ENCODE measurements at regions not wholly inside any gene's neighbourhood (a gene's known extent, or its start where the extent isn't known, plus 50 kb on each side); places are given as distances from the start of the nearest gene placed in this dataset.

DNA sequence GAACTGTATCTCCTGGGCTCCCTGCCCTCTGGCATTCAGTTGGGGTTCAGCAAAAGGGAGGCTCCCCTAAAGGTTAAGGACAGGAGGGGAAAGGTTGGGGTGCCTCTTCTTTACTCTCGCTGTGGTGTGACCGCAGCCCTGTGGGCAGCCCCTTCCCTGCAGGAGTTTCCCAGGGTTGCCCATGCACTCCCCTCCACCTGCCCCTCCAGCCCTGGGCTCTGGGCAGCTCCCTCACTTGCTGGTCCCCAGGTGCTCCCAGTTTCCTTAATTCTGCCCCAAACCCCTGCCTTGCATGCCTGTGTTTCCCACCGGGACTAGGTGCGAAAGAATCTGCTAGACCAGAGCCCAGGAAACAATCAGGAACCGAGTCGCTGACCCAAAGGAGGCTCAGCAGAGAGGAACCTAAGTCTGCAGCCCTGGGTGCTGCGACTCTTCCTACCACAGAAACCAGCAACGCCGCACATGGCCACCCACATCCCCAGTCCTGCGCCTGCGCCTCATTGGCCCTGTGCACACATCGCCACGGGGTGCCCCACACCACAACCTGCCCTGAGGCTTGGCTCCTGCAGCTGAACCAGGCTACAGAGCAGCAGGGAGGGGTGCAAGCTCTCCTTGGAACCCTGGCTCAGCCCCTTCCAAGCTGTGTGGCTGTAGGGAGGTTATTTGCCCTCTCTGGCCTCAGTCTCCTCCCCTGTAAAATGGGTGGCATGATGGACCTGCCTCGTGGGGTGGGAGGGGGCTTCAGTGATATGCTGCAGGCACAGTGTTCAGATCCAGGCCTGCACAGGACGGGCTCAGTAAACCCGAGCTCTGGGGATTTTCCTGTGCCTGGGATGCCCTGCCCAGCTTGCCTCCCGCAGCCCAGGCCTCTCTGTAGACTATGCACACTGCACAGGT is 487.6 kb downstream of the PREX1 start:
- Histone ChIP-seq H3K27me3 (ENCODE audit: insufficient read depth, low read length) (no peaks in the 10 kb centered on the region), H4K8ac (ENCODE audit: low read depth, low read length) (no peak overlapping the region), H3K79me1 (ENCODE audit: low read length) (no peaks in the 10 kb centered on the region), H3K9me3 (ENCODE audit: insufficient read depth, low read depth, low read length) (no peaks in the 10 kb centered on the region), H3K4ac (ENCODE audit: low read depth, low read length) (no peak overlapping the region), H3K36me3 (ENCODE audit: control insufficient read depth in 1 of 2, insufficient read depth in 2 of 2, low read length in 2 of 2) (no peaks in the 10 kb centered on the region), H3K14ac (ENCODE audit: low read length) (no peak overlapping the region), H3K4me3 (ENCODE audit: low read depth, low read length) (no peak overlapping the region), H2AK5ac (ENCODE audit: low read length) (no peak overlapping the region), H4K12ac (ENCODE audit: low read depth, low read length) (no peak overlapping the region), H4K91ac (ENCODE audit: low read depth, low read length) (no peak overlapping the region), H3K4me1 (ENCODE audit: control insufficient read depth in 1 of 2, insufficient read depth in 2 of 2, low read length in 2 of 2) (peaks cover 0 to 2% of the 10 kb centered on the region in 2 experiments), H2BK120ac (ENCODE audit: insufficient read depth, low read length, poor library complexity) (no peak overlapping the region), H3K18ac (ENCODE audit: low read length) (no peak overlapping the region), H3K9ac (ENCODE audit: low read length) (no peak overlapping the region), H2BK12ac (ENCODE audit: low read length) (no peak overlapping the region), H3K23ac (ENCODE audit: low read length) (no peak overlapping the region), H3K4me2 (ENCODE audit: low read length) (no peak overlapping the region), H3K27ac (ENCODE audit: low read depth, low read length) (no peak overlapping the region), H2AFZ (ENCODE audit: insufficient read depth, low read length, poor library complexity) (no peak overlapping the region), H3K79me2 (ENCODE audit: control insufficient read depth, insufficient read depth, low read length, poor library complexity) (no peaks in the 10 kb centered on the region), H2BK5ac (ENCODE audit: low read depth, low read length, poor library complexity) (no peak overlapping the region)
- no CpG with 5 or more reads among the region's 17 CpGs for WGBS (ENCODE audit: extremely low coverage, insufficient coverage, insufficient read length)
- DNase-seq: no peak

DNA sequence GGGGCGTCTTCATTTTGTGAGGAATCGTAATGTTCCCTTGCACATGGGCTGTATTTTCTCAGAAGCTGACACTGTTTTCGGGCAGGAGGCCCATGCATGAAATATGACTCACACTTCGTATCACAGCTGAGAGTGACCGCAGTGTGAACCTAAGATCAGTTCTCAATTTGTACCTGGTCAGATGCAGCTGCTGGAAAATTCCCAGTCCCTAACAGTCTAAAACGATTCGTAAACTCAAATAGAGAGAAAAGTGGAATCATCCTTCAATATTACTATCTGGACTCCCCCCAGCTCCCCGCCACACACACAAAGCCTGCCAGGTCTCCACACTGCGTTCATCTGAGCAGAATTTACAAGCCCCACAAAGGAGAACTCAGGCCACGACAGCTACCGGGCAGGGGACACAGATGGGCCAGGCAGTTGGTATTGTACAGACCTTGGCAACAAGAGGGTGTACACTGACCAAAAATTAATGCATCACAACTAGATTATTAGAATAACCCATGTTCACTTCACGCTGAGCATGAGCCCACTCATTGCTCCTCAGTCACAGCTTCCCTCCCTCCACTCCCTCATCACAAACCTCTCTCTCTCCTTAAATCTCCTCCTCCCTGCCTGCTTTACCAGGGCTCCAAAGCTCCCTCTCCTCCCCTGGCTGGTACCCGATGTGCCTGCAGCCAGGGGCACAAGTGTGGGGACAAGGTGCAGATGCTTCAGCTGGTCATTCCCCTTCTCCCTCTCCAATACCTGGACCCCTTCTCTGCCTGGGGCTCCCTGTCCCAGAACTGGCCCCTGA is 488.4 kb downstream of the PREX1 start:
- Histone ChIP-seq H2AFZ (ENCODE audit: insufficient read depth, low read length, poor library complexity) (no peak overlapping the region), H2BK12ac (ENCODE audit: low read length) (no peak overlapping the region), H3K14ac (ENCODE audit: low read length) (no peak overlapping the region), H3K4me1 (ENCODE audit: control insufficient read depth in 1 of 2, insufficient read depth in 2 of 2, low read length in 2 of 2) (peaks cover 0 to 2% of the 10 kb centered on the region in 2 experiments), H4K8ac (ENCODE audit: low read depth, low read length) (no peak overlapping the region), H3K79me2 (ENCODE audit: control insufficient read depth, insufficient read depth, low read length, poor library complexity) (no peaks in the 10 kb centered on the region), H3K4me2 (ENCODE audit: low read length) (no peak overlapping the region), H3K9me3 (ENCODE audit: insufficient read depth, low read depth, low read length) (no peaks in the 10 kb centered on the region), H3K23ac (ENCODE audit: low read length) (no peak overlapping the region), H3K9ac (ENCODE audit: low read length) (no peak overlapping the region), H3K79me1 (ENCODE audit: low read length) (no peaks in the 10 kb centered on the region), H3K4ac (ENCODE audit: low read depth, low read length) (no peak overlapping the region), H3K27ac (ENCODE audit: low read depth, low read length) (no peak overlapping the region), H4K91ac (ENCODE audit: low read depth, low read length) (no peak overlapping the region), H3K36me3 (ENCODE audit: control insufficient read depth in 1 of 2, insufficient read depth in 2 of 2, low read length in 2 of 2) (no peaks in the 10 kb centered on the region), H2BK5ac (ENCODE audit: low read depth, low read length, poor library complexity) (no peak overlapping the region), H3K4me3 (ENCODE audit: low read depth, low read length) (no peak overlapping the region), H3K27me3 (ENCODE audit: insufficient read depth, low read length) (no peaks in the 10 kb centered on the region), H3K18ac (ENCODE audit: low read length) (no peak overlapping the region), H2AK5ac (ENCODE audit: low read length) (no peak overlapping the region), H4K12ac (ENCODE audit: low read depth, low read length) (no peak overlapping the region), H2BK120ac (ENCODE audit: insufficient read depth, low read length, poor library complexity) (no peak overlapping the region)
- no peak for DNase-seq
- no CpG with 5 or more reads among the region's 13 CpGs for WGBS (ENCODE audit: extremely low coverage, insufficient coverage, insufficient read length)

DNA sequence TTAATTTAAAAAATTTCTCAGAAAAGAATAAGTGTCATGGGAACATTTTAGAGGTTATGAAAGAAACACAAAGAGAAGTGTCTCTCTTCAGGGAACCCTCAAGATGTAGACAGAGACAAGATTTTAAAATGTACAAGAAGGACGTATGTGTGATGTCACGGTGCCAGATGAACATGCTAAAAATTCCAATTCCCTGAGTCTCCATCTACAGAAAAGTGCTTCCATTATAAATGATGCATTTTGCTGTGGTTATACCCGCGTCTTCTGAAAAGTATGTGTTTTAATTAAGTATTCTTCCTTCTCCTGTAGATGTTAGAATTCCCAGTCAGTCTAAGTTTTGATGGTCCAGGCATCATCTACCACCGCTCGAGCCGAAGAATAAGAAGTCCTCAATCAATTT is 489.1 kb downstream of the PREX1 start:
- no peaks in the 10 kb centered on the region for H3K79me1 ChIP-seq (ENCODE audit: low read length)
- H4K12ac ChIP-seq (ENCODE audit: low read depth, low read length): no peak overlapping the region
- H4K91ac ChIP-seq (ENCODE audit: low read depth, low read length): no peak overlapping the region
- no peaks in the 10 kb centered on the region for H3K79me2 ChIP-seq (ENCODE audit: control insufficient read depth, insufficient read depth, low read length, poor library complexity)
- H2AFZ ChIP-seq (ENCODE audit: insufficient read depth, low read length, poor library complexity): no peak overlapping the region
- no peaks in the 10 kb centered on the region for H3K27me3 ChIP-seq (ENCODE audit: insufficient read depth, low read length)
- H3K27ac ChIP-seq (ENCODE audit: low read depth, low read length): no peak overlapping the region
- no peak overlapping the region for H3K14ac ChIP-seq (ENCODE audit: low read length)
- H3K9me3 ChIP-seq (ENCODE audit: insufficient read depth, low read depth, low read length): no peaks in the 10 kb centered on the region
- DNase-seq: peak; percentile 16 to 46
- no peak overlapping the region for H3K18ac ChIP-seq (ENCODE audit: low read length)
- H3K36me3 ChIP-seq (ENCODE audit: control insufficient read depth in 1 of 2, insufficient read depth in 2 of 2, low read length in 2 of 2): no peaks in the 10 kb centered on the region
- H4K8ac ChIP-seq (ENCODE audit: low read depth, low read length): no peak overlapping the region
- H2BK120ac ChIP-seq (ENCODE audit: insufficient read depth, low read length, poor library complexity): no peak overlapping the region
- H3K4ac ChIP-seq (ENCODE audit: low read depth, low read length): no peak overlapping the region
- peaks cover 0 to 2% of the 10 kb centered on the region in 2 experiments for H3K4me1 ChIP-seq (ENCODE audit: control insufficient read depth in 1 of 2, insufficient read depth in 2 of 2, low read length in 2 of 2)
- no peak overlapping the region for H3K23ac ChIP-seq (ENCODE audit: low read length)
- H2BK5ac ChIP-seq (ENCODE audit: low read depth, low read length, poor library complexity): no peak overlapping the region
- no peak overlapping the region for H3K4me2 ChIP-seq (ENCODE audit: low read length)
- H2AK5ac ChIP-seq (ENCODE audit: low read length): no peak overlapping the region
- H3K4me3 ChIP-seq (ENCODE audit: low read depth, low read length): no peak overlapping the region
- H2BK12ac ChIP-seq (ENCODE audit: low read length): no peak overlapping the region
- WGBS (ENCODE audit: extremely low coverage, insufficient coverage, insufficient read length): no CpG with 5 or more reads among the region's 7 CpGs
- H3K9ac ChIP-seq (ENCODE audit: low read length): no peak overlapping the region

DNA sequence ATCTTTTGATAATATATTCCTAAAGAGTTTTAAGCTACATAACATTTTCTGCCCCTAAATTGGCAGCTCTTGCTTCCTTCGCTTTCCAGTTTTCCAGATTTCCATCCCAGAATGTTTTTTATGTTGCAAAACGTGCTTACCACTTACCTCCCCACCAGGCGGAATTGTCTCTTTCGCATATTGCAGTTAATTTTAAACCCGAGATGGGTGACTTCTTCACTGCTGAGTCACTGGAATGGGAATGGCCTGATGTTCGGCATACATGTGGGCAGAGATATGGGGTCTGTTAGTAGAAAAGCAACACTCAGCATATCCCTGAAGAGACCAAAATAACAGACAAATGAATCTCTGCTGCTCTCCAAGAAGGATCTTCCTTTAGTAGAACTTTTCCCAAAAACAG is 491.2 kb downstream of the PREX1 start:
- no peak overlapping the region for H4K8ac ChIP-seq (ENCODE audit: low read depth, low read length)

More for the DNA sequence above, 491.2 kb downstream of the PREX1 start:
- Histone ChIP-seq H3K23ac (ENCODE audit: low read length) (no peak overlapping the region), H2BK12ac (ENCODE audit: low read length) (no peak overlapping the region), H3K27ac (ENCODE audit: low read depth, low read length) (no peak overlapping the region), H3K4me3 (ENCODE audit: low read depth, low read length) (no peak overlapping the region), H3K14ac (ENCODE audit: low read length) (no peak overlapping the region), H3K9ac (ENCODE audit: low read length) (no peak overlapping the region), H3K18ac (ENCODE audit: low read length) (no peak overlapping the region), H3K4ac (ENCODE audit: low read depth, low read length) (no peak overlapping the region), H2AFZ (ENCODE audit: insufficient read depth, low read length, poor library complexity) (no peak overlapping the region), H2BK120ac (ENCODE audit: insufficient read depth, low read length, poor library complexity) (no peak overlapping the region), H3K36me3 (ENCODE audit: control insufficient read depth in 1 of 2, insufficient read depth in 2 of 2, low read length in 2 of 2) (no peaks in the 10 kb centered on the region), H3K4me2 (ENCODE audit: low read length) (no peak overlapping the region), H3K9me3 (ENCODE audit: insufficient read depth, low read depth, low read length) (no peaks in the 10 kb centered on the region), H3K79me1 (ENCODE audit: low read length) (peaks cover 3% of the 10 kb centered on the region), H3K79me2 (ENCODE audit: control insufficient read depth, insufficient read depth, low read length, poor library complexity) (no peaks in the 10 kb centered on the region), H4K12ac (ENCODE audit: low read depth, low read length) (no peak overlapping the region), H2AK5ac (ENCODE audit: low read length) (no peak overlapping the region), H3K27me3 (ENCODE audit: insufficient read depth, low read length) (no peaks in the 10 kb centered on the region), H4K91ac (ENCODE audit: low read depth, low read length) (no peak overlapping the region), H3K4me1 (ENCODE audit: control insufficient read depth in 1 of 2, insufficient read depth in 2 of 2, low read length in 2 of 2) (peaks cover 6 to 7% of the 10 kb centered on the region in 2 experiments), H2BK5ac (ENCODE audit: low read depth, low read length, poor library complexity) (no peak overlapping the region)
- no CpG with 5 or more reads among the region's 6 CpGs for WGBS (ENCODE audit: extremely low coverage, insufficient coverage, insufficient read length)
- DNase-seq: peak in 1 of 2 donors; percentile 31
